SIG-M5 treated with dmso at 0.1 percent for 504 hours (cell line): ENCODE measurements at regions not wholly inside any gene's neighbourhood (a gene's known extent, or its start where the extent isn't known, plus 50 kb on each side); places are given as distances from the start of the nearest gene placed in this dataset.
"Not testable (repeated sequence)": the region's sequence is repeated elsewhere in the genome, so short reads cannot be mapped to it uniquely, and the experiment has no call there.

Experiments
- DNase-seq: peaks from one replicate; lab custom pipeline; 2025; ENCODE audit not compliant: unreplicated experiment; lab: John Stamatoyannopoulos, UW

- DNase-seq = peak; percentile 60
Measured at GRCh38 chr22:25281675-25282345, 62.4 kb downstream of the CRYBB2 start.

DNA sequence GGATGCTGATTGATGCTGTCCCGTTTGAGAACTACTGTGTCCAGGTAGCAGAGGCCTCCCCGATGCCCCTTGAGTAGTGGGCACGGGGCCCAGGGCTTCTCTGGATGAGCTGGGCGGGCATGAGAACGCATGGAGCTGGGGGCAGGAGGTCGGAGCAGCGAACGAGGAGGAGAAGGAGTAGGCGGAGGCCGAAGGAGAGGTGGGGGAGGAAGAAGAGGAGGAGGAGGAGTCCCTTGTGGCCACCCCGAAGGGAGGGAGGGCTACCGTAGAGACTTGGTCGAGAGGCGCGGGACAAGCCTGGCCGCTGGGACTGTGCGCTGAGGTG is 62.9 kb downstream of the CRYBB2 start:
- DNase-seq = no peak

DNA sequence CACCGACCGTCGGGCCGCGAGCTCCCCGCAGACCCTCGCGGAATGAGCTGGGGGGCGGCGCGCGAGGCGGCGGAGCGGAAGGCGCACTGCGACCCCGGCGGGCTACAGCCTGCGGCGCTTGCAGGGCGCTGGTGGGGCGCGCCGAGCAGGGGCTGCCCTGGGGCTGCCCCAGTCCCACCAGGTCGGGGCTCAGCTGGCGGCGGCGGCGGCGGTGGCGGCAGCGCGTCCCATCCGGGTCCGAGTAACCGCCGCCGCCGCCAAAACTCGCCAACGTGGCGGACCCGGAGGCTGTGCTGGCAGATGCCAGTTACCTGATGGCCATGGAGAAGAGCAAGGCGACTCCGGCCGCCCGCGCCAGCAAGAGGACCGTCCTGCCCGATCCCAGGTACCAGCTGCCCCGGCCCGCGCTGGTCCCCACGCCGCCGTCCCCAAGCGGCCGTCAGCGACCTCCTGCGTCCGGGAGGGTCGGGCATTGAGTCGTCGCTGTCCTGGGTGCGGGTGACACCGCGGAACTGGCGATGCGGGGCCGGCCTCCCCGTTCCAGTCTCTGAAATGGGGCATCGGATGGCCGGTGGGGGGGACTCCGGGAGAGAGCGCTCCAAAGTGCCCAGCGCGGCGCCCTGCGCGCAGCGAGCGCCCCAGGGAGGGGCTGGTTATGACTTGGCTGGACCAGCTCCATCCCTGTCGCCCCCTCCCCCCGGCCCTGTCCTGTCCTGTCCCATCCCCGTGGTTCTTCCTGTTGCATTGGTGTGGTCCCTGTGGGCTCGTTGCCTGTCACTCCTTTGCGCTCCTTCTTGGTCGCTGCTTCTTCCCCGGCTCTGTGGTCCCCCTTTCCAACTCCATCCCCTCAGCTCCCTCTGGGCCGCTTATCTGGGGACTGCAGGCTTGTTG is 63.5 kb downstream of the CRYBB2 start:
- no peak for DNase-seq

GRCh38 chr22:25288481-25288880 is 69.0 kb downstream of the CRYBB2 start:
- DNase-seq = not testable (repeated sequence)

DNA sequence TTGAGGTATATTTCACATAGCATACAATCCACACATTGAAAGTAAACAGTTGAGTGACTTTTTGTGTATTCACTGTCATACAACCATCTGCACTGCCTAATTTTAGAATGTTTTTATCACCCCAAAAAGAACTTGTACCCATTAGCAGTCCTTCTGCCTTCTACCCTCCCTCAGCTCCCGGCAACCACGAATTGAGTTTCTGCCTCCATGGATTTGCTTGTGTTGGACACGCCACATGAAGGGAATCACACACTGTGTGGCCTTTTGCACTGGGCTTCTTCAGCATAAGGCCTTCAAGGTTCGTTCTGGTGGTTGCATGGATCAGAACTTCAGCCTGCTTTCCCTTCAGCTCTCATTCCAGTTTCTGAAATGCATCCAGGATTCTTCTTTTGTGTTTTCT is 82.5 kb downstream of the CRYBB2 start:
- DNase-seq = not testable (repeated sequence)

DNA sequence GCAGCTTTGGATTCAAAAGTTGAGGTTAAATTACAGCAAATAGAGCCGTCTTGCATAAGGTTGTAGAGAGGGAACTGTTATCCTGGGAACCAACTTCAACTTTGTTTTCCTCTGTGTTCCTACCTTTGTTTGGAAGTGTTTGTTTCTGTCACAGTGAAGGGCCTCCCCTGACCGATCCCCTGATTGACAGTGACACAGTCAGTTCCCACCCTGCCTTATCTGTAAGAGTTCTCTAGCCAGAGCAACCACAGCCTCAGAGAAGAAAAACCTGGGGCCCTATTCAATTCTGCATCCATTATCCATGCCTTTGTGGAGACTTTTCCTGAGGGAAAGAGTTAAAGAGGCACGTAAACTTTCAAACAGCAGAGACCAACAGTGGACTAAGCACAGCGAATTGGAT is 90.1 kb downstream of the CRYBB2 start:
- DNase-seq = not testable (repeated sequence)

- not testable (repeated sequence) for DNase-seq
Measured at GRCh38 chr22:25311924-25312323, 92.5 kb downstream of the CRYBB2 start.

DNA sequence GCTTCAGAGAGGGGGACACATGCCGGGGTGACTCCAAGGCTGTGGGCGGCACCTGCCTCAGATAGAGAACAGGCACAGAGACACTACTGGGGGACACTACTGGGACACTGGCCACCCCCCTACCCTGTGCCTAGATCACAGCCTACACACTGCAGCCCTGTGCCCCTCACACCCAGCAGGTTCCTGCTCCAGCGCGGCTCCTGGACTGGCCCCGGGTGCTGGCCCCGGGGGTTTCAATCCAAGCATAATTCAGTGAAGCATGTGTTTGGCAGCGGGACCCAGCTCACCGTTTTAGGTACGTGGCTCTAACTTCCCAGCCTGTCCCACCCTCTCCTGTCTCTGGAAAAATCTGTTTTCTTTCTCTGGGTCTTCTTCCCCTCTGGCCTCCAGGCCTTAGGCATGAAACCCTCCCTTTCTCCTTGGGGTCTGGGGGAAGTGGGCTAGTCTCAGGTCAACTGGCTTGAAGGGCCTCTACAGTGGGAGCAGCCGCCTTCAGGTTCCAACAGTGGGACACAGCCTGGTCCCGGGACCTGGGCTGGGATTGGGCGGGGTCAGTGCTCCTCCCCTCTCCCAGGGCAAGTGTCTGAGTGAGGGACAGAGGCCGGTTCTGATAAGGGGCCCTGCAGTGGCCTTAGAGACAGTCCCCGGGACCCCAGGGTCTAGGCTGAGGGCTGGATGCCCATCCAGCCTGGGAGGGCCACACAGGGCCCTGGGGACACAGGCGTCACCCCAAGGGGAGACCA is 98.8 kb downstream of the CRYBB2 start:
- no peak for DNase-seq

DNA sequence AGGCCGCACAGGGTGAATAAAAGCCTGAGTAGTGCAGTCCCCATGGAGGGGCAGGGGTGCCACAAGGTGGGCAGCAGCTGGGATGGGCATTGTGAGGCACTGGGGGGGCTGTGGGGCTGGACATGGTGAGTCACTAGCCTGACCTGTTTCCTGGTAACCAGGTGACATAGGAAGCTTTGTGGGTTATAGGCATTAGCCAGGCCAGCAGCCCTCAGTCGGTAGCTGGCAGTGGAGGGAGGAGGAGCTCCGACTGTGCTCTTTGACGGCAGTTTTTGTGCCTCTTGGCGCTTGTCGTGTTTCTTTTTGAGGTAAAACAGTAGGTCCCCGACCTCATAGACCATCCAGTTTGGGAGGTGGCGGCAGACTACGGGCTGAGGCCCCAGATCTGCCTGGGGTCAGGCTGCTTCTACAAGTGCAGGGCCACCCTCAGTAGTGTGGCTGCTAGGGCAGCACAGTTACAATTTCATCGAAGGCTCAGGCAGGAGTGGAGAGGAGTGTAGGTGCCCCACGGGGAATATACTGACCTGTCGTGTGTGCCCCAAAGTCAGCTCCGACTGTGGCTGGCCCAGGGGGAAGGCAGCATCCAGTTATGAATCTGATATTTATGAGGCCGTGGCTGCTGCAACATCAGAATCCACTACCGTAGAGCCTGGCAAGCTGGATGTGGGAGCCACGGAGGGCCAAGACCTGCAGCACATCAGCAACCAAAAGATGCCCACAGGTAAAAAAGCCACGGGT is 107.7 kb downstream of the CRYBB2 start:
- DNase-seq = no peak

- DNase-seq = no peak
Measured at GRCh38 chr22:25331050-25331449, 111.6 kb downstream of the CRYBB2 start.

GRCh38 chr22:25331911-25332310 is 112.5 kb downstream of the CRYBB2 start:
- DNase-seq = not testable (repeated sequence)

GRCh38 chr22:25332386-25332785 is 112.9 kb downstream of the CRYBB2 start:
- no peak for DNase-seq

GRCh38 chr22:25334162-25334490 is 114.7 kb downstream of the CRYBB2 start:
- DNase-seq = peak; percentile 63

GRCh38 chr22:25334631-25335030 is 115.2 kb downstream of the CRYBB2 start:
- not testable (repeated sequence) for DNase-seq

- DNase-seq = not testable (repeated sequence)
Measured at GRCh38 chr22:25335276-25335675, 115.8 kb downstream of the CRYBB2 start.

GRCh38 chr22:25340536-25340935 is 121.1 kb downstream of the CRYBB2 start:
- DNase-seq = not testable (repeated sequence)

GRCh38 chr22:25344366-25344765 is 124.9 kb downstream of the CRYBB2 start:
- DNase-seq = not testable (repeated sequence)

DNA sequence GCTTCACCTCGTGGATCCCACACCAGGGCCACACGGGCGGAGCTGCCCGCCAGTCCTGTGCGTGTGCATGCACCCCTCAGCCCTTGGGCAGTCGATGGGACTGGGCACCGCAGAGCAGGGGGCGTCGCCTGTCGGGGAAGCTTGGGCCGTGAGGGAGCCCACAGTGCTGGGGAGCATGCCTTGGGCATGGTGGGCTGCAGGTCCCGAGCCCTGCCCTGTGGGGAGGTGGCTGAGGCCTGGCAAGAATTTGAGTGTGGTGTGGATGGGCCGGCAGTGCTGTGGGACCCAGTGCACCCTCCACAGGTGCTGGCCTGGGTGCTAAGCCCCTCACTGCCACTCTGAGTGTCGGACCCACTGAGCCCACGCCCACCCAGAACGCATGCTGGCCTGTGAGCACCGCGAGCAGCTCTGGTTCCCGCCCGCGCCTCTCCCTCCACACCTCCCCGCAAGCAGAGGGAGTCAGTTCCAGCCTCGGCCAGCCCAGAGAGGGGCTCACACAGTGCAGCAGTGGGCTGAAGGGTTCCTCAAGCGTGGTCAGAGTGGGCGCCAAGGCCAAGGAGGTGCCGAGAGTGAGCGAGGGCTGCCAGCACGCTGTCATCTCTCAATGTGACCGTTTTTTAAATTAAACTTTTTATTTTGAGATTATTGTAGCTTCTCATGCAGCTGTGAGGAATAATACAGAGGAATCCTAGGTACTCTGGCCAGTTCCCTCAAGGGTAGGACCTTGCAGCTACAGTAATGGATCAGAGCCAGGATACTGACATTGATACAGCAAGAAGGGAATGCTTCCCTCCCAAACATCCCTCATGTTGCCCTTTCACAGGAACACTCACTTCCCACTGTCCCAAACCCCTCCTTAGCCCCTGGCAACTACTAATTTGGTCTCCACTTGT is 127.7 kb downstream of the CRYBB2 start:
- no peak for DNase-seq

GRCh38 chr22:25347752-25348102 is 128.3 kb downstream of the CRYBB2 start:
- DNase-seq = no peak

DNA sequence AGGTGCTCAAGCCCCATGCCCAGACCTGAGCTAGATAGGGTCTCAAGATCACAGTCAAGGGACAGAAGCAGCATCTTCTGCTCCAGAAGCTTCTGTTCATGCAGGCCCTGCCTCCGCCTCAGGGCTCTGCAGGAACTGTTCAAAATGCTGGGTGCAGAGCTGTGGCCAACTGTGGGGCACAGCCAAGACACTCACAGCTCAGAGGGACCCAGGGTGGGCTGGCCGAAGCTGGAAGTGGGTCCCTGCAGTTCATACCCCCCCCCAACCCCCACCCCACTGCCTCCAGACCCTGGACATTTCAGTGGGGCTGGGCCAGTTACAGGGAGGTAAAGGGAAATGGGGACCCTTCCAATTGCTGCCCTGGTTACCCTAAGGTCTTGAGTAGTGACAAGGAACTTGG is 129.0 kb downstream of the CRYBB2 start:
- no peak for DNase-seq
